HL-60/S4 (cell line): ENCODE measurements at regions not wholly inside any gene's neighbourhood (a gene's known extent, or its start where the extent isn't known, plus 50 kb on each side); places are given as distances from the start of the nearest gene placed in this dataset.

Experiments used
- in situ Hi-C: fragments of 300-500 bp; cut with MboI; formaldehyde crosslinking; loops from 2 replicates; pipeline ENCODE4 v1.14.3; 2022; ENCODE audit warnings: low sequenced_read_pairs

GRCh38 chrX:9312922-9313867 is 151.7 kb upstream of the TBL1X start:
- in situ Hi-C loops, result no loop called here

- in situ Hi-C loops, result no loop called here
These were observed 149.8 kb upstream of the TBL1X start for GRCh38 chrX:9315086-9315485.

- in situ Hi-C loops, result no loop called here
These were observed 148.8 kb upstream of the TBL1X start for GRCh38 chrX:9316096-9316495.

GRCh38 chrX:9317176-9317575 is 147.7 kb upstream of the TBL1X start:
- in situ Hi-C loops, result no loop called here

- in situ Hi-C loops, result no loop called here
These were observed 146.6 kb upstream of the TBL1X start for GRCh38 chrX:9318213-9318612.

GRCh38 chrX:9318766-9319165 is 146.1 kb upstream of the TBL1X start:
- in situ Hi-C loops, result no loop called here

- in situ Hi-C loops, result no loop called here
These were observed 143.9 kb upstream of the TBL1X start for GRCh38 chrX:9320940-9321339.

GRCh38 chrX:9324676-9325075 is 140.2 kb upstream of the TBL1X start:
- in situ Hi-C loops, result no loop called here

GRCh38 chrX:9326369-9326768 is 138.5 kb upstream of the TBL1X start:
- in situ Hi-C loops, result no loop called here

- in situ Hi-C loops, result no loop called here
These were observed 137.6 kb upstream of the TBL1X start for GRCh38 chrX:9327086-9327746.

GRCh38 chrX:9327747-9328145 is 137.1 kb upstream of the TBL1X start:
- in situ Hi-C loops, result no loop called here

- in situ Hi-C loops, result no loop called here
These were observed 135.8 kb upstream of the TBL1X start for GRCh38 chrX:9329056-9329455.

GRCh38 chrX:9330249-9330982 is 134.4 kb upstream of the TBL1X start:
- in situ Hi-C loops, result no loop called here

GRCh38 chrX:9333873-9334560 is 130.8 kb upstream of the TBL1X start:
- in situ Hi-C loops, result no loop called here

- in situ Hi-C loops, result no loop called here
These were observed 129.6 kb upstream of the TBL1X start for GRCh38 chrX:9335251-9335650.

- in situ Hi-C loops, result no loop called here
These were observed 128.4 kb upstream of the TBL1X start for GRCh38 chrX:9336456-9336855.

GRCh38 chrX:9337046-9337445 is 127.8 kb upstream of the TBL1X start:
- in situ Hi-C loops, result no loop called here

- in situ Hi-C loops, result no loop called here
These were observed 125.9 kb upstream of the TBL1X start for GRCh38 chrX:9338986-9339385.

- in situ Hi-C loops, result loop anchor here (10.0 kb wide), 1 partner anchor 115 kb away; no protein-coding TSS in a partner anchor
These were observed 125.0 kb upstream of the TBL1X start for GRCh38 chrX:9339603-9340491.
